ENCODE measurements at regions not wholly inside any gene's neighbourhood (a gene's known extent, or its start where the extent isn't known, plus 50 kb on each side); places are given as distances from the start of the nearest gene placed in this dataset.

DNA sequence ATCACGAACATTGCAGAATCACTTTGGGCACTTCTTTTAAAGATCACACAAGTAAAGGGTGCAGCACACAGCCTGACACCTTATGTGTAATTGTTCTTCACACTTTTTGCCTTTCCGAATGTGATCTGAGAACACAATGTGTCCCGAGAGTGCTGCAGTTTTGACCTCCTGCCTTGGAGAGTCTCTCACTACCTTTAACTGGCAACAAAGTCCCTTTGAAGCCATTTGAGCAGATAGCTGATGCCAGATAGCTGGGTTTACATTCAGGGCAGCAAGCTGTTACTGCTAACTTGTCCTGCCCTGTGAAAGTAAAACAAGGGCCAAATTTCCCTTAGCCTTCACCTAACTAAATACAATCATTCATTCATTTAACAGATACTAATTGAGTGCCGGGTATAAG, 411.0 kb upstream of the DYNLRB2 start:
- TF ChIP-seq GATA2 (IDR thresholded peaks at IDR 0.05; ENCODE audit: low read depth, low read length) (no peak), GATA3 (IDR thresholded peaks at IDR 0.05; ENCODE audit: low read depth, low read length) (no peak)
